Stimulated activated CD8-positive, alpha-beta memory T cell treated with anti-CD3 and anti-CD28 coated beads, Interleukin-12 subunit alpha, Interleukin-12 subunit beta, amount 100 ng/mL, for 24 hours (primary cell): ENCODE measurements at regions not wholly inside any gene's neighbourhood (a gene's known extent, or its start where the extent isn't known, plus 50 kb on each side); places are given as distances from the start of the nearest gene placed in this dataset.

Experiments
- DNase-seq: peaks from one replicate; pipeline ENCODE4 v3.0.0-alpha.2; 2020; ENCODE audit errors: extremely low read depth

DNA sequence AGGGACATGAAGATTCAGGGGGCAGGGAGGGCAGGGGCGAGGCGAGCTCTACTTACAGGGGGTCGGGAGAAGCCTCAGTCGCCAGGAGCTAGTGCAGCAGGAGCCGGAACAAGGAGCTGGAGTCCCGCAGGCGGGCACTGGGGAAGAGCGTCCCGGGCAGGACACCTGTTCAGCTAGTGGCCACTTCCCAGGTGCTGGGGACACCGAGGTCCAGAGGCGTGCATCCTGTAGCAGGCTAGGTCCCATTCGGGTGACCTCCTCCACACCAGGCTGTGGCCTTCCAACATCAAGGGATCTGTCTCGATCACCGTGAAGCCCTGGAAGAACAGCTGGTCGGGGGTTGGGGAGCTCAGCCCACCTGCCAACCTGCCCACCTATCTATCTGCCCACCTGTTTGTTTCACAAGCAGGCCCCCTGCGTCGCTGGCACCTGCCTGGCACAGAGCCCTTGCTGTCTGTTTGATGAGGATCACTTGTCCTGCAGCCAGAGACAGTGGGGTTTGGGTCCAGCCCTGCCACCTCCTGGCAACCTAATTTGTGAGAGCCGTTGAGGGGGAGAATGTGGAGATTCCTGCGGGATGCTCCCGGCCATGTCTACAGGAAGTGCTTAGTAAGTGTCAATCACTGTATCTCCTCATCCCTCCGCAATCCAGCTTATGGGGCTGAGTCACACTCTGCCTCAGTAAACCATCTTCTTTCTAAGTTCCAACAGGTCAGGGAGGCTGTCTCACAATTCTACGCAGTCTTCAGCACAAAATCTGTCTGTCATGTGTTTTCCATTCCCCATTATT is 940.9 kb downstream of the BRD1 start:
- no peak for DNase-seq

DNA sequence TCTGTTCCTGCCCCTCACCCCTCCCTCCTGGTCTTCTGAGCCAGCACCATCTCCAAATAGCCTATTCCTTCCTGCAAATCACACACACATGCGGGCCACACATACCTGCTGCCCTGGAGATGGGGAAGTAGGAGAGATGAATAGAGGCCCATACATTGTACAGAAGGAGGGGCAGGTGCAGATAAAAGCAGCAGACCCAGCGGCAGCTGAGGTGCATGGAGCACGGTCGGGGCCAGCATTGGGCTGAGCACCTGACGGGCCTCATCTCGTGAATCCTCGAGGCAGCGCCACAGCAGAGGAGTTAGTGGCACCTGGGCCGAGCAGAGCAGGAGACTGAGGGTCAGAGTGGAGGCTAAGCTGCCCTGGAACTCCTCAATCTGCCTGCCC is 941.8 kb downstream of the BRD1 start:
- DNase-seq: no peak

DNA sequence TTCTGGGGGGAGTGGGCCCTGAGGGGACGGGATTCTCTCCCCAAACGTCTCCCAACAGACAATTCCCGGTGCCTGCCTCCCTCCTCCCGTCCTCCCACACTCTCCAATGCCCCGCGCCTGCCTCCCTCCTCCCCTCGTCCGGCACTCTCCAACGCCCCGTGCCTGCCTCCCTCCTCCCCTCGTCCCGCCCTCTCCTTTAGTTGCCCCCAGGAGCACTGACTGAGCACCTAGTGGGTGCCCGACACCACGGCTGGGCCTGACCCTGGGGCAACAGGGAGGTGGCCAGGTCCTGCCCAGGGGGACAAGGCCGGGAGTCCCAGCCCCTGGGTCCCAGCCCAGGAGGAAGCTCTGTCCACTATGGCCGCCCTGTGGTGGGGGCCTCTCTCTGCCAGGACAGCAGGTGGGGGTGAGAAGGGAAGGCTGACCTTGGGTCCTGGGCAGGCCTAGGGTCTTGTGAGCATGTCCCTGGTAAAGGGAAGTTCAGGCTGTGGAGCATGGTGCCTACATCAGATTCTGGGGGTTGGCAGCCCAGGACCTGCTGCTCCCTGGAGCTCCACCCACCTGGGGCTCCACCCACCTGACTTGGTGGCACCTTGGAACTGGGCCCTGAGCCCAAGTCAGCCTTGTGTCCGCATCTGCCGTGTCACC is 942.3 kb downstream of the BRD1 start:
- DNase-seq: no peak

DNA sequence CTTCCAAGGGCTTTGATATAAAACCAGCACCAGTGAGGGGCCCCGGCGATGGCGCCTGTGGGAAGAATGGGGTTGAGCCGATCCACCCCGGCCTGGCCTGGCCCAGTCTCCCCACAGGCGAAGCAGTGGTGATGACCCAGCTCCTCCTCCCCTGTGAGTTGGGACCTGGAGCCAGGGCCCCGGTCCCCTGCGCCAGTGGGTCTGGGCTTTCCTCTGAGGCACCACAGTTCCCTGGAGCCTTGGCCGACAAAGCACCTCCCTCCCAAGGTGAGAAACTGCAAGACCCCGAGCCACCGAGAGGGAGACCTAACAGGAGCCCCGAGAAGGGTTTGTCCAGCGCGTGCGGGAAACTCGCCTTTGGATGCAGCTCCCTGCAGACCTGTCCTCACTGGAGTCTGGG is 942.9 kb downstream of the BRD1 start:
- no peak for DNase-seq

DNA sequence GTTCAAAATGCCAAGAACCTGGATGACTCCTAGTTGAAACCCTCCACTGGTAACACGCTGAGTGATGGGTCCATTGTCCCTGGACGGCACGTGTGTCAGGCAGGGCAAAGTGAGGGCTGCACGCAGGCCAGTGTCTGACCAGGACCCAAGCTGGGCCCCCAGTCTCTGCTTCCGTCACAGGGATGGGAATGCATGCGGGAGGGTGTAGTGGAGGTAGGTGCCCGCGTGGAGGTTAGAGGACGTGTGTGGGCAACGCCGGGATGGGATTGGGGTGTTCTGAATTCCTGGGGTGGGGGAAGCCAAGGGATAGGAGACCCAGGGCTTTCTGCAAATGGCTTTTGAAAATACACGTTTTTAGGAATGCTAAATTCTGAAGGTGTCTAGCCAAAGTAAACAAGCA is 943.3 kb downstream of the BRD1 start:
- DNase-seq: no peak

DNA sequence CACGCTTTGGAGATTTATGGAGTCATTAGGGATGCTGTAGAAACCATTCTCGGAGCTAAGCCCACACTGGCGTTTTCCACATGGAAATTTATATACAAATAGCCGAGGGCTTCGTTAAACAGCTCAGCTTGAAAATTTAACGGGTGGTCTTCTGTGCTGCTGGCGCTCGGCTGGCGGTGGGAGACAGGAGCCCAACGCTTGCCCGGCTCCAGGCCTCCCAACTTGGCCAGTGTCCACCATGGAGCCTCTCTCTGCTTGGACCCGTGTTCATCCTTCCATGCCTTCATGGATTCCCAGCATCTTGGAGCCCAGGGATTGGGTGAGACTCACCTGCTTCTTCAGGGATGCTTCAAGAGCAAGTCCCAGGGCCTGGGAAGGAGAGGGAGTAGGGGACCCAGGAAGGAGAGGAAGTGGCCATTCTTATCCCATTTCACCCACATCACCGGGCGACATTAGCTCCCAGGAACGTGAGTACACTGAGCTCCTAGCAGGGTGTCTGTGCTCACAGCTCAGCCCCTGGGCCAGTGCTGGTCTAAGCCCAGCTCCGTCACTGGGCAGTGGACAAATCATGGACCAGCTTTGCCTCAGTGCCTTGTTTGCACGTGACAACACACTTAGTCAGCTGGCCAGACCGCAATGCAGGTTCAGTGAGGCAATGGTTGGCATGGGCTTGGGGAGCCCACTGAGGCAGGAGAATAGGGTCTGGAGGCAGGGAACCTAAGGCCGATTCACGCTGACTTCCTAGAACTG is 944.3 kb downstream of the BRD1 start:
- no peak for DNase-seq

DNA sequence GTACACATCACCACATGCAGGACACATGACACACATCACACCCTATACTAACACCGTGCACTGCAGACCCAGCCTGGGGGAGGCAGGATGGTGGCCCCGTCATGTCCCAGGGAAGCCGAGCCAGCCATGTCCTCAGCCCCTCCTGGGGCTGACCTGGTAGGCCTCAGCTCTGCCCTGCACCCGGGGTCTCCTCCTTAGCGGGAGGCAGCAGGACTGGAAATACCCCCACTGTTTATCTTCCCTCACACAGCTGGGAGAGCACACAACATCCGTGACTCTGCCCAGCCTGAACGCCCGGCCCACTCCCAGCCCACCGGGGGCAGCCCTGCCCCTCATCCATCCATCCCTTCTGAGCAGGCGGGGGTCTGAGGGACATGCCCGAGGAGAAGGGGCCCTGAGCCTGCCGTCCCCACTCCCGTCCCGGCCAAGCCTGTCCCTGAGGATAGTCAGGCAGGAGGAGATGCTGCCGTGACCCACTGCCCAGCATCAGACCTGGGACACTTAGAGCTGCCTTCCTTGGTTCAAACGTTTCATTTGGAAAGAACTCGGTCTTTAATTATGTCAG is 945.0 kb downstream of the BRD1 start:
- DNase-seq: no peak

DNA sequence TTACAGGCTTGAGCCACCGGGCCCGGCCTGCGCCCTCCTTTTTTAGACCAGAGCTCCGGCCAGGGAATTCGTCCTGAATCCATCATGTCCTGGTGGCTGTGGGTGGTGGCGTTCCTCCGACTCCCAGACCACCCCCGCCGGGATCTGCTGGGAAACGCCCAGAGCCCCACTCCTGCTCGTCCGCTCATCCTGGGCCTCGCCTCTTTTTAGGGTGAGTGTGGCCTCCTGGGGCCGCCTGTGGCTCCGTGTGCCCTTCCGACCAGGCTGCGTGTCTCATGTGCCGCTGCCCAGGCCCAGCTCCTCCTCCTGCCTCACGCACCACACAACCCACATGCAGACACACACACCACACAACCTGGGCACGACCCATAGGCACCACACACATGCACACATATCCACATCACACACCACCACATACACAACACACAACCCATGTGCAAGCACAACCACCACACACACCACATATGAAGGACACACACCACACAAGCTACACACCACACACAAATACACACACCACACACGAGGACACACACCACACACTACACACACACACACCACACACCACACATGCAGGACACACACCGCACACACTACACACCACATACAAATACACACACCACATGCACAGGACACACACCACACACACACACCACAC is 946.2 kb downstream of the BRD1 start:
- no peak for DNase-seq

DNA sequence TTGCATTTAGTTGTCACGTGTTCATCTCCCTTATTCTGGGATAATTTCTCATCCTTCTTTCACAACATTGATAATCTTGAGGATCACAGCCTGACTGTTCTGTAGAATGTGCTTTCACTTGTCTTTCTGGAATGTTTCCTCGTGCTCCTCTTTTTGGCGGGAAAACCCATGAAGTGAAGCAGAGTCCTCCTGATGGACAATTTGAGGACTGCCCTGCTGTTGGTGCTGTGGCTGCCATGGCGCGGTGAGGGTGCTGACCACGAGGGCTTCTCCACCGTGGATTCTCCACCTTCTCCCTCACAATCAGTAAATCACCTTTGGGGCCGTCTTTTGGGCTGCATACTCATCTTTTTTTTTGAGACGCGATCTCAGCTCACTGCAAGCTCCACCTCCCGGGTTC is 946.9 kb downstream of the BRD1 start:
- no peak for DNase-seq

DNA sequence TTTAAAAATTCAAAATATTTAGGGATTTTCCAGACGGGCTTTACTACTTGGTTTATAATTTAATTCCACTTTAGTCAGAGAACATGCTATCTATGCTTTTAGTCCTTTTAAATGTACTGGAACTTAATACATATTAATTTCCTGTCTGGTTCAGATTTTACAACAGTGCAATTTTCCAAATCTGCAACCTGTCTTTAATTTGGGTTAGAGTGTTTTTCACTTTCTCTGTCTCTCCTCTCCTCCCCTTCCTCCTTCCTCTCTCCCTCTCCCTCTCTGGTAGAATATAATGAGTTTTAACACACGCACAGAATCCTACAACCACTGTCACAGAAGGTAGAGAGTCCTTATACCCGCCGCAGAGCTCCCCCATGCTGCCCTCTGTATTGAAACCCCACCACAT is 950.7 kb downstream of the BRD1 start:
- no peak for DNase-seq

DNA sequence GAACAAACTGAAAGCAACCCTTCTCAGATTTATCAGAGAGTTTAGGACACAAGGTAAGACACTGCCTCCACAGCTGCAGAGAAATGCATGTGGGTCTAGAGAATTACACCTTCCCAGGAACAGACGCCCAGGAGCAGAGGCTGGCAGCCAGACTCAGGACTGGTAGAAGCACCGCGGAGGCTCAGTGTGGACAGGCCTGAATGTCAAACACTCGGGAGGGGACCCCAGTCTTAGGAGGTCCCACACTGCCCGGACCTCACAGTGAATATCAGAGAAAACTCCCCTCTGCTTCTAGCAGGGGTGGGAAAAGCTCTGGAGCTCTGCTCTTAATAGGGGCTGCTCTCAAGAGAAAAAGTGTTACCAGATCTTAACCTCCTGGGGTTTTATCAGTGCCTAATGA is 952.7 kb downstream of the BRD1 start:
- no peak for DNase-seq

DNA sequence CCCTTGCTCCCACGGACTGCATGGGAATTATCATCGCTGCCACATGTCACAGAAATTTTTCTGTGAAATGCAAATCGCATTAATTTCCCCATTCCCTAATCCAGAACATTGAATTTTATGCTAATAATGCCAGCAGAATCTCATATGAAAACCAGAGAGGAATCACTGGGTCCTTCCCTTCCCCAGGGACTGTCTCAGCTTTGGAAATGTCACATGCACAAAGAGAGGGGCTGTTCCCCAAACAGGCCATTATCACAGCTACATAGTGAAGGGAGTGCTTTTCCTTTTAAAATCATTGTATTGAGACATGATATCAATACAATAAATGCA is 954.5 kb downstream of the BRD1 start:
- no peak for DNase-seq

DNA sequence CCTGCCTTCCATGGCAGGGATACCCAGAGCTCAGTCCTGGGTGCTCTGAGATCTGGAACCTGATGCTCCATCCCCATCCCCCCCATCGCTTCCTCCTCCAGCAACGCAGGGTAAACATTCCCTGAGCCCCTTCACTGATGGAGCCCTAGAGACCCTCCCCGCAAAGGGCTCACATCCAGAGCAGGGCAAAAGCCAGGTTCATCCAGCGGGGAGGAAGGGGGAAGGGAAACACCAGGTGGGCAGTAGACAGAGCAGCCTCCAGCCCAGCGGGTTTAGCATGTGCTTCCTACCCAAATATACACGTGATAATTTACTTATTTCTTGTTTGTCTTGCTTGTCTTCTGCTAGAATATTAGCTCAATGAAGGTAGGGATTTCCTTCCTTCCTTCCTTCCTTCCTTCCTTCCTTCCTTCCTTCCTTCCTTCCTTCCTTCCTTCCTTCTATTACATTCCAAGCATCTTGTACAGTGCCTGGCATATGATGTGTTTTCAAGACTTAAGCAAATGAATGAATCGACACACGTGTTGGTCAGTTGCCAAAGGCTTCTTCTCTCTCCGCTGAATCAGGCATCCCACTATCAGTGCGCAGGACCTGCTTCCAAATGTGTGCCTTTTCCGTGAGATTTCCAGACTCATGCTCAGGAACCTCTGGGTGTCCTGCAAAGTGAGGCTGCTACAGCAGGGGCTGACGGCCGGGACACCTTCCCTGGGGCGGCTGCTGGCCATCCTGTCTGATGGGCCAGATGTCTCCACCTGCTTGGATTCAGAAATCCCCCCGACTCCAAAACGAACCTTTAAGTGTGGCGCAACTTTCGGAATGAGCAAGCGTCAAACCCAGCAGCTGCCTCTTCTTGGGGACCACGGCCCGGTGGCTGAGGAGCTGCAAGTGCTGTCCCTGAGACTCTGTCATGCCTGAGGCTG is 955.1 kb downstream of the BRD1 start:
- DNase-seq: no peak

DNA sequence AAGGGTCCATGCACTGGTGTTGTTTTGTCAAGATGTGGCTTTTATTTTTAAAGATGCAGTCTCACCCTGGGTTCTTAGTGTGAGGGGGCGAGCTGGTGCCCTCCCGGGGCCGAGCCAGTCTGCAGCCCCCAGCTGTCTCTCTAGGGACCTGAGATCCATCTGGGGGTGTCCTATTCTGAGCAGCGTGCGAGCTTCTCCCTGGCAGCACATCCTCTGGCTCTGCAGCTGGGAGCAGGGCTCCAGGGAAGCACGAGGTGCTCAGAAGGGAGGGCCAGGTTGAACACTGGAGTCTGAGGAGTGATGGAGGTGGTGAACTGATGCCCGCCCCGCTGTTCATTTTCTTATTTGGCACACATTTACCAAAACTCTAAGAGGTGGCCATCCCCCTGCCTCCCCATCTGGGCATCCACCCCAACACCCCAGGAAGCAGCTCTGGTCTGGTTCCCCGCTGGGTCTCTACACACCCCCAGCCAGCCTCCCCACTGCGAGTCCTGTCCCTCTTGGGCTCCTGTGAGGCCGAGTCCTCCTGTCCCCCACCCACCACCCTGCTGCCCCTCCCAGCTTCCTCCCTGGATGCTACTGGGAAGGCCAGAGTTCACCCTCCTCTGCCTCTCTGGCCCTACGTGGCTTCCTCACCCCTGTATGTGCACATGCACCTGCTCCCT is 956.4 kb downstream of the BRD1 start:
- DNase-seq: no peak

DNA sequence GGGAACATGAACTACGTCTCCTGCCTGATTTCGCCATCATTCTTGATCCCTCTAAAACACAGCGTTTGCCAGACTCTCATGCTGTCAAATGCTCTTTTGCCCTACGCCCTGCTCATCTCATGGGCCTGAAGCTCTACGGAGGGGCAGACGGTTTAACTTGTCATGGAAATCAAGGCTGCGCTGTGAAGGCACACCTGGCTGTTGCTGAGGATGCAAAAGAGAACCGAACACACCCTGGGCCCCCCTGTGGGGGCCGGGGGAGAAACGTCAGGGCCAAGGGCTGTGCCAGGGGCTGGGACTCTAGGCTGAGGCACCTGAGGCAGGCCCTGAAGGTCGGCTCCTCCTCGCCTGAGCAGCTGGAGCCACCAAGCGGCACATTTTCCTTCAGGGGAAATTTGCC is 957.2 kb downstream of the BRD1 start:
- DNase-seq: no peak

DNA sequence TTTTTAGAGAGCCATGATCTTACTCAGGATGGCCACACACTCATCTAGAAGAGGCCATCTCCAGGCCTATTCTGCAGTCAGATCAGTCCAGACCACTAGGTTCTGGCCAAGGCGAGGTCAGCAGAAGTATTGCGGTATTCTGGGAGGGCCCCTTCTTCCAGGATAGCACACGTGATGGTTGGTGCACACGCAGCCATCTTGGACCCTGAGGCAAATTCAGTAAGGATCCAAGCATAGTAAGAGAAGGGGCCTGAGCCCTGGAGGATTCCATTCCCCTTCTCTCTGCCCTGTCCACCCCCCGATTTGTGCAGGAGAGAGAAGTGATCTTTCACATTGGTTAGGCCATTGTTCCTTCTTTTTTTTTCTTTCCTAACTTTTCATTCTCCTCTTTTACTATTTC is 957.9 kb downstream of the BRD1 start:
- no peak for DNase-seq

DNA sequence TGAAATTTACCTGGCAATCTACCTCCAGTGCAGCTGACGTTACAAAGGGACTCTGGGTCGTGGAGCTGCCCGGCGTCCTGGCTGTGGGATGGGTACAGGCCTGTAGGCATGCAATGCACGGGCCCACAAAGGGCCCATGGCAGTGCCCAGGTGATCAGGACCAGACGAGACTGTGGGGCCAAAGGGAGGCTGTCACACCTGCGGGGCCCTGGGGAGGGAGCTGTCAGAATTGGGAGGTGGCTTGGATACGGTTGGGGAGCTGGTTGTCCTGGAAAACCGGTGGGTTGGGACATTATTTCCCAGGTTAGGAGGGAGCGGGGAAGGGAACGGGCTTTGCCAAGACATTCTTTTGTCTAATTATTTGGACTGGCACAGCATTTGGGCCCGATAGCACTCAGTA is 958.5 kb downstream of the BRD1 start:
- no peak for DNase-seq

DNA sequence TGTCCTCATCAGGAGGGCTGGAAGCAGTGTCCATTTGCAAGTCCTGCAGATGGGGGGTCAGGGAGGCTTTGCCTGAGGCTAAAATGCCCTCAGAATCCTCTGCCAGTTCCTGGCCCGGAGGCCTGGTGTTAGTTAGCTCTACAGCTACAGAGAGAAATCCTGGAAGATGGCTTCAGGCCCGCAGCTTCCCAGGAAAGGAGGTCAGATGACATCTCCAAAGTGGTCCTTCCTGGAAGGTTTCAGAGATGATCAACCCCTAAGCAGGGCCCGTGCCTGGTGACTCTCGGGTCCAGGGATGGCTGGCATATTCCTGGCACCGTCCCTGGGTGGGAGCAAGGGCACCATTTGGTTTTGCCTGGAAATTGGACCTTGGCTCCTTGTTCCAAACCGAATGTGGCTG is 959.1 kb downstream of the BRD1 start:
- DNase-seq: no peak

DNA sequence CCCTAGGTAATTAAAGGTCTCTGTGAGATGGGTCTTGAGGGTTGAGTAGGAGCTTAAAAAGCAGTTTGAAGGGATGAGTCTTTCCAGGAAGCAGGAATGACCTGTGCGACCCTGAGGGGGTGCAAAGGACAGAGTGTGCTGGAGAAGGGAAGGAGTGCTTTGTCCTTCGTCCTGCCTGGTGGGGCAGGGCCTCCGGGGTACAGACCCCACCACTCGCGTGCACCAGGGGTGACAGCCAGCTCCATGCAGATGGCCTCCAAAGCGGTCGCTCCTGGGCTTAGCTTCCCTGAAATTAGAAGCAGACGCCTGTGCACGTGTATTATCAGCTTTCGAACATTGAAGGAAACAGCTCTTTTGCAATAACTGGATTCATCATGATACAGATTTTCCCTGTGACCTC is 959.8 kb downstream of the BRD1 start:
- DNase-seq: no peak

DNA sequence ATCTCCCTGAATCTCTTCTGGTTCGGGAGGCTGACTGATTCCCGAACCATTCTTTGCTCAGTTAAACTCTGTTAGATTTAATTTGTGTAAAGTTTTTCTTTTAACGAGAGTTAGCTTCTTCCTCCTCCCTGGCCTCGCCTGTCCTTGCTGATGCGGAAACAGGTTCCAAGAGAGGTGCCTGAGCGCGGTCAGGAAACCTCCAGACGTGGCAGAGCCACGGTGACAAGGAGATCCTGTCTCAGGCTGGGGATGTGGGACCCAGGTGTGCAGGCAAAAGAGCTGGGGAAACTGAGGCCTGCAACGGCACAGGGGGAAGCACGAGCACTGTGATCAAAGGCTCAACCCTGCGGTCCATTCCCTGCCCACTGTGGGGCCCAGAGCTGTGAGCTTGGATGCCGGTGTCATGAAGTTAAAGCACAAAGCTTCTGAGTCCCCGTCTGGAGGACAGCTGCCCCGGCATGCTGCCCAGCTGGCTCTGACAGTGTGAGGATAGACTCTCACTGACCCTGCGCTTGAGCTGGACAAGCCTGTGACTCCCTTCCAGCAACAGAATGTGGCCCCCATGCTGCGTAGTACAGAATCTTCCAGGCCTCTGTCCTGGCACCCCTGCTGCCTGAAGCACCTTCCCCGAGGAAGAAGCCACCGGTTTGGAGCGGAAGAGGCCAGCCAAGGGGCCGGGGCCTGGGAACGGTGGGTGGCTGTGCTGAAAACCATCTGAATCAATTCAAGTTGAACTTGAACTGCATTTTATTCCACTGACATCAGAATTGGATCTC is 960.6 kb downstream of the BRD1 start:
- no peak for DNase-seq
